ENCODE measurements at regions not wholly inside any gene's neighbourhood (a gene's known extent, or its start where the extent isn't known, plus 50 kb on each side); places are given as distances from the start of the nearest gene placed in this dataset.

- WGBS (ENCODE audit: low lambda C conversion rate) = 52% methylated on average over 8 of the region's 8 CpGs
- no peaks in the 10 kb centered on the region for H4K20me1 ChIP-seq (ENCODE audit: insufficient read depth, low read length)
- no peak for FAIRE-seq
- no peak for DNase-seq (ENCODE audit: low spot score)
- no peak for ATAC-seq
- intact Hi-C loops (cut with micrococcal nuclease; ENCODE audit: unreplicated experiment) = no loop called here
- no peak overlapping the region for H3K4me2 ChIP-seq (ENCODE audit: low read depth, low read length)
- H3K79me2 ChIP-seq (ENCODE audit: insufficient read depth, low read length) = no peaks in the 10 kb centered on the region
- 0 out of 2 replicates have a peak, but pooled peaks have one; percentile 21 for TF ChIP-seq CREB1 (IDR thresholded peaks at IDR 0.05)
- no peak for TF ChIP-seq CREB1 (CRISPR knock-in tag; IDR thresholded peaks at IDR 0.05)
- TF ChIP-seq MED8 (CRISPR knock-in tag; IDR thresholded peaks at IDR 0.05; ENCODE audit: insufficient replicate concordance) = no peak
- H3K9me3 ChIP-seq (ENCODE audit: low read length) = no peaks in the 10 kb centered on the region
- no peak overlapping the region for H3K27ac ChIP-seq (ENCODE audit: extremely low read length, insufficient read depth, low read length)
- peaks cover 25% of the 10 kb centered on the region for H3K4me1 ChIP-seq (ENCODE audit: insufficient read depth, low read length)
- no peak overlapping the region for H2AFZ ChIP-seq (ENCODE audit: low read length)
- no peak overlapping the region for H3K9ac ChIP-seq (ENCODE audit: insufficient read depth, low read depth, low read length)
- peaks cover 0 to 1% of the 10 kb centered on the region in 2 experiments; a peak in 1 of 5 replicates for H3K27me3 ChIP-seq (ENCODE audit: control insufficient read depth in 1 of 2, insufficient read depth in 2 of 2, low read length in 2 of 2)
- no peaks in the 10 kb centered on the region for H3K36me3 ChIP-seq (replicated peaks in 1 of 2; ENCODE audit: control insufficient read depth in 1 of 2, insufficient read depth in 2 of 2, low read length in 2 of 2)
- POLR2A ChIA-PET = no interaction called here
- in situ Hi-C loops (cut with HindIII; ENCODE audit: extremely low pct_ligation_motif_present, low pct_unique_long_range_greater_than_20kb) = no loop called here
- BruUV-seq (replicated peaks) = no TSS peak
- CTCF ChIA-PET (ENCODE audit: low intra/inter-chr PET ratio, low total read pairs) = no interaction called here
- no peak overlapping the region for H3K4me3 ChIP-seq (replicated peaks in 1 of 3; ENCODE audit: insufficient read depth in 1 of 3, low read depth in 2 of 3, low read length in 3 of 3)
Measured at GRCh38 chr2:234425639-234426603, 71.0 kb downstream of the ARL4C start.

- Histone ChIP-seq H3K79me2 (ENCODE audit: insufficient read depth, low read length) (no peaks in the 10 kb centered on the region), H3K4me3 (replicated peaks in 1 of 3; ENCODE audit: insufficient read depth in 1 of 3, low read depth in 2 of 3, low read length in 3 of 3) (no peak overlapping the region), H2AFZ (ENCODE audit: low read length) (no peak overlapping the region), H3K9ac (ENCODE audit: insufficient read depth, low read depth, low read length) (no peak overlapping the region), H3K9me3 (ENCODE audit: low read length) (no peaks in the 10 kb centered on the region), H3K4me2 (ENCODE audit: low read depth, low read length) (no peak overlapping the region), H3K27me3 (ENCODE audit: control insufficient read depth in 1 of 2, insufficient read depth in 2 of 2, low read length in 2 of 2) (peaks cover 0 to 1% of the 10 kb centered on the region in 2 experiments; a peak in 1 of 5 replicates), H3K4me1 (ENCODE audit: insufficient read depth, low read length) (peaks cover 13% of the 10 kb centered on the region), H3K27ac (ENCODE audit: extremely low read length, insufficient read depth, low read length) (no peak overlapping the region), H4K20me1 (ENCODE audit: insufficient read depth, low read length) (no peaks in the 10 kb centered on the region), H3K36me3 (replicated peaks in 1 of 2; ENCODE audit: control insufficient read depth in 1 of 2, insufficient read depth in 2 of 2, low read length in 2 of 2) (no peaks in the 10 kb centered on the region)
- no TSS peak for BruUV-seq (replicated peaks)
- 28% methylated on average over 4 of the region's 4 CpGs for WGBS (ENCODE audit: low lambda C conversion rate)
- ATAC-seq = no peak
- no peak for FAIRE-seq
- intact Hi-C loops (cut with micrococcal nuclease; ENCODE audit: unreplicated experiment) = no loop called here
- in situ Hi-C loops (cut with HindIII; ENCODE audit: extremely low pct_ligation_motif_present, low pct_unique_long_range_greater_than_20kb) = no loop called here
- CTCF ChIA-PET (ENCODE audit: low intra/inter-chr PET ratio, low total read pairs) = no interaction called here
- POLR2A ChIA-PET = no interaction called here
- no peak for DNase-seq (ENCODE audit: low spot score)
- TF ChIP-seq HMG20B (CRISPR knock-in tag; conservative IDR thresholded peaks at IDR 0.05) (no peak), ZNF724P (CRISPR knock-in tag; IDR thresholded peaks at IDR 0.05; ENCODE audit: borderline replicate concordance) (no peak), ZNF775 (CRISPR knock-in tag; IDR thresholded peaks at IDR 0.05; ENCODE audit: borderline replicate concordance) (no peak), ZNF672 (CRISPR knock-in tag; IDR thresholded peaks at IDR 0.05) (no peak), ARNT (IDR thresholded peaks at IDR 0.05) (no peak), RFXAP (CRISPR knock-in tag; IDR thresholded peaks at IDR 0.05; ENCODE audit: borderline replicate concordance) (no peak), SATB2 (CRISPR knock-in tag; IDR thresholded peaks at IDR 0.05) (no peak), ZNF160 (CRISPR knock-in tag; IDR thresholded peaks at IDR 0.05) (no peak), ZNF510 (CRISPR knock-in tag; IDR thresholded peaks at IDR 0.05; ENCODE audit: low read depth) (no peak), IKZF1 (IDR thresholded peaks at IDR 0.05) (no peak), ZNF792 (CRISPR knock-in tag; IDR thresholded peaks at IDR 0.05) (no peak), REXO4 (CRISPR knock-in tag; IDR thresholded peaks at IDR 0.05; ENCODE audit: borderline replicate concordance) (no peak), ZFX (CRISPR knock-in tag; IDR thresholded peaks at IDR 0.05; ENCODE audit: low read depth) (no peak), BCLAF1 (IDR thresholded peaks at IDR 0.05) (no peak), MXD4 (CRISPR knock-in tag; IDR thresholded peaks at IDR 0.05) (no peak)
Measured at GRCh38 chr2:234423884-234424283, 73.0 kb downstream of the ARL4C start.

All from HepG2 (cell line).